H1 (cell line): ENCODE measurements at regions not wholly inside any gene's neighbourhood (a gene's known extent, or its start where the extent isn't known, plus 50 kb on each side); places are given as distances from the start of the nearest gene placed in this dataset.

Experiments
- CTCF ChIA-PET: fragments of 300-600 bp; sonication (Branson Sonifier 250); formaldehyde crosslinking; loops from one replicate; lab custom pipeline; 2021; ENCODE audit not compliant: partially characterized antibody; lab: Charles Lee
- POLR2A ChIA-PET: fragments of 300-600 bp; sonication (Branson Sonifier 250); formaldehyde crosslinking; loops from one replicate; lab custom pipeline; 2021; ENCODE audit warnings: inconsistent platforms; ENCODE audit not compliant: partially characterized antibody; lab: Charles Lee
- DNase-seq, 2 experiments: peaks; one replicate each; pipeline versions ENCODE4 v3.0.0 to v3.0.0-alpha.2; 2010 to 2022; ENCODE audit warnings: low spot score in 2 of 2, low read depth in 1 of 2, mixed read lengths in 1 of 2
- FAIRE-seq: peaks from 2 replicates; lab custom pipeline; 2011; peaks lifted over from hg19 to GRCh38; lab: Jason Lieb, UNC
- H2AFZ ChIP-seq: 2 replicates; pipeline ENCODE4 v1.8.1; 2012; ENCODE audit warnings: low read length, inconsistent platforms
- H2AK5ac ChIP-seq: 2 replicates; pipeline ENCODE4 v1.6.1; 2013; ENCODE audit warnings: low read depth, low read length
- H2BK120ac ChIP-seq: replicated peaks from 2 replicates; pipeline ENCODE3; 2013; ENCODE audit warnings: low read depth, low read length, inconsistent platforms
- H2BK12ac ChIP-seq: 2 replicates; pipeline ENCODE4 v1.6.1; 2013; ENCODE audit warnings: low read depth, low read length
- H2BK15ac ChIP-seq: 2 replicates; pipeline ENCODE4 v1.6.1; 2013; ENCODE audit warnings: low read length
- H2BK20ac ChIP-seq: 2 replicates; pipeline ENCODE4 v1.6.1; 2013; ENCODE audit warnings: low read length
- H2BK5ac ChIP-seq: 2 replicates; pipeline ENCODE4 v1.6.1; 2013; ENCODE audit warnings: low read depth, low read length
- H3K14ac ChIP-seq: 2 replicates; pipeline ENCODE4 v1.6.1; 2013; ENCODE audit warnings: inconsistent platforms; ENCODE audit not compliant: insufficient read length
- H3K18ac ChIP-seq: 2 replicates; pipeline ENCODE4 v1.6.1; 2013; ENCODE audit warnings: low read length; ENCODE audit errors: extremely low read depth
- H3K23ac ChIP-seq: 2 replicates; pipeline ENCODE4 v1.6.1; 2013; ENCODE audit warnings: inconsistent platforms; ENCODE audit not compliant: insufficient read length
- H3K23me2 ChIP-seq: 2 replicates; pipeline ENCODE4 v1.6.1; 2013; ENCODE audit warnings: low read depth, low read length
- H3K27ac ChIP-seq: 2 replicates; pipeline ENCODE4 v1.6.1; 2011; ENCODE audit warnings: low read depth, low read length, inconsistent platforms
- H3K27me3 ChIP-seq, 4 experiments: replicated peaks in 1 of 4; 1 replicate in 1 of 4; 2 replicates in 3 of 4; pipeline versions ENCODE4 v1.6.1 to v1.8.1; 2011 to 2013; ENCODE audit warnings: low read length in 3 of 4, mild to moderate bottlenecking in 3 of 4, inconsistent platforms in 2 of 4, mixed read lengths in 2 of 4, moderate library complexity in 1 of 4; ENCODE audit not compliant: control insufficient read depth in 3 of 4, insufficient read depth in 3 of 4; ENCODE audit errors: extremely low read depth in 1 of 4
- H3K36me3 ChIP-seq, 4 experiments: 2 replicates each; pipeline versions ENCODE4 v1.6.1 to v1.8.1; 2011 to 2013; ENCODE audit warnings: mild to moderate bottlenecking in 4 of 4, low read length in 3 of 4, moderate library complexity in 2 of 4, control low read depth in 1 of 4, inconsistent platforms in 1 of 4; ENCODE audit not compliant: insufficient read depth in 4 of 4, control insufficient read depth in 2 of 4
- H3K4ac ChIP-seq: replicated peaks from 2 replicates; pipeline ENCODE3; 2013; ENCODE audit warnings: low read length, low read depth, mixed read lengths, inconsistent platforms; ENCODE audit not compliant: insufficient read length
- H3K4me1 ChIP-seq, 4 experiments: replicated peaks in 1 of 4; 1 replicate in 1 of 4; 2 replicates in 3 of 4; pipeline versions ENCODE4 v1.6.1 to v1.8.1; 2011 to 2013; ENCODE audit warnings: low read length in 3 of 4, inconsistent platforms in 2 of 4, mixed read lengths in 1 of 4; ENCODE audit not compliant: insufficient read depth in 4 of 4, control insufficient read depth in 3 of 4
- H3K4me2 ChIP-seq, 2 experiments: 2 replicates each; pipeline versions ENCODE4 v1.6.1 to v1.8.1; 2011 to 2013; ENCODE audit warnings: low read depth in 2 of 2, low read length in 2 of 2, control low read depth in 1 of 2, inconsistent platforms in 1 of 2, mild to moderate bottlenecking in 1 of 2; ENCODE audit not compliant: insufficient read depth in 1 of 2
- H3K4me3 ChIP-seq, 4 experiments: fragments of 200-600, 300-600 bp in 1 of 4; sonication (generic), shearing (Covaris generic), sonication (Bioruptor Twin) in 1 of 4; 2 replicates each; pipeline versions ENCODE4 v1.5.1 to v1.8.1; 2011 to 2016; ENCODE audit warnings: low read length in 4 of 4, low read depth in 3 of 4, control low read depth in 2 of 4, inconsistent platforms in 2 of 4, mild to moderate bottlenecking in 2 of 4, mixed read lengths in 1 of 4, moderate library complexity in 1 of 4; ENCODE audit not compliant: insufficient read depth in 2 of 4; ENCODE audit errors: extremely low read depth in 1 of 4
- H3K56ac ChIP-seq: replicated peaks from 2 replicates; pipeline ENCODE3; 2013; ENCODE audit warnings: low read depth, mild to moderate bottlenecking, mixed read lengths, low read length, inconsistent platforms; ENCODE audit not compliant: insufficient read length
- H3K79me1 ChIP-seq: 2 replicates; pipeline ENCODE4 v1.6.1; 2013; ENCODE audit warnings: low read depth, low read length, control low read depth
- H3K79me2 ChIP-seq, 2 experiments: 2 replicates each; pipeline versions ENCODE4 v1.6.1 to v1.8.1; 2012 to 2013; ENCODE audit warnings: low read length in 2 of 2, mild to moderate bottlenecking in 2 of 2, inconsistent platforms in 1 of 2; ENCODE audit not compliant: insufficient read depth in 2 of 2, control insufficient read depth in 1 of 2
- H3K9ac ChIP-seq, 4 experiments: replicated peaks in 1 of 4; 1 replicate in 1 of 4; 2 replicates in 3 of 4; pipeline versions ENCODE4 v1.6.1 to v1.8.1; 2011 to 2013; ENCODE audit warnings: low read depth in 3 of 4, low read length in 3 of 4, control low read depth in 2 of 4, mild to moderate bottlenecking in 2 of 4, moderate library complexity in 2 of 4, inconsistent platforms in 1 of 4; ENCODE audit errors: extremely low read depth in 1 of 4
- H3K9me3 ChIP-seq, 2 experiments: 2 replicates each; pipeline versions ENCODE4 v1.6.1 to v1.8.1; 2012 to 2013; ENCODE audit warnings: mild to moderate bottlenecking in 2 of 2, moderate library complexity in 2 of 2, control low read depth in 1 of 2, inconsistent platforms in 1 of 2, low read depth in 1 of 2, low read length in 1 of 2, mixed read lengths in 1 of 2; ENCODE audit not compliant: insufficient read depth in 2 of 2
- H4K20me1 ChIP-seq, 2 experiments: replicated peaks in 1 of 2; 2 replicates each; pipeline versions ENCODE3 to v1.8.1; 2011 to 2013; ENCODE audit warnings: inconsistent platforms in 2 of 2, low read length in 2 of 2, mild to moderate bottlenecking in 1 of 2; ENCODE audit not compliant: insufficient read depth in 2 of 2, control insufficient read depth in 1 of 2
- H4K5ac ChIP-seq: 2 replicates; pipeline ENCODE4 v1.6.1; 2013; ENCODE audit warnings: low read length, low read depth, mixed read lengths, inconsistent platforms; ENCODE audit not compliant: insufficient read length
- H4K8ac ChIP-seq: 2 replicates; pipeline ENCODE4 v1.8.0; 2013; ENCODE audit warnings: mild to moderate bottlenecking, moderate library complexity, low read length, inconsistent platforms; ENCODE audit not compliant: insufficient read depth; ENCODE audit errors: extremely low read depth
- H4K91ac ChIP-seq: replicated peaks from 2 replicates; pipeline ENCODE3; 2013; ENCODE audit warnings: low read length, mixed read lengths, inconsistent platforms; ENCODE audit not compliant: insufficient read length
- CBX5 ChIP-seq: fragments of 300-800, 300-1000 bp; sonication (generic); IDR thresholded peaks from 2 replicates; pipeline ENCODE4 v1.7.1; 2016; ENCODE audit warnings: antibody characterized with exemption, low read length, low read depth
- CBX8 ChIP-seq: fragments of 300-800, 300-1000 bp; sonication (generic); IDR thresholded peaks from 2 replicates; pipeline ENCODE4 v1.7.1; 2016; ENCODE audit warnings: low read depth, low read length, borderline replicate concordance
- E2F6 ChIP-seq: IDR thresholded peaks from 2 replicates; pipeline ENCODE4 v1.6.1; 2012; ENCODE audit warnings: inconsistent platforms
- EP300 ChIP-seq, 2 experiments: IDR thresholded peaks; 1 replicate in 1 of 2; 2 replicates in 1 of 2; pipeline ENCODE4 v1.6.1; 2011 to 2012; ENCODE audit warnings: low read depth in 2 of 2, low read length in 2 of 2, mild to moderate bottlenecking in 2 of 2, borderline replicate concordance in 1 of 2, inconsistent platforms in 1 of 2, moderate library complexity in 1 of 2
- KDM1A ChIP-seq: fragments of 200-600, 300-600 bp; sonication (generic); IDR thresholded peaks from 2 replicates; pipeline ENCODE4 v1.7.1; 2016; ENCODE audit warnings: mild to moderate bottlenecking, low read length, borderline replicate concordance
- SP2 ChIP-seq: IDR thresholded peaks from 2 replicates; pipeline ENCODE4 v1.6.1; 2012; ENCODE audit warnings: mild to moderate bottlenecking, low read length, inconsistent platforms
- SUZ12 ChIP-seq: fragments of 200-600 bp; sonication (generic); IDR thresholded peaks from 2 replicates; pipeline ENCODE4 v1.6.1; 2012; ENCODE audit warnings: mild to moderate bottlenecking, inconsistent platforms, low read length, moderate library complexity, mixed read lengths
- TAF1 ChIP-seq: IDR thresholded peaks from 2 replicates; pipeline ENCODE4 v1.6.1; 2011; ENCODE audit warnings: mild to moderate bottlenecking, low read depth, low read length
- TCF12 ChIP-seq: IDR thresholded peaks from 2 replicates; pipeline ENCODE4 v1.6.1; 2011; ENCODE audit warnings: low read depth, mild to moderate bottlenecking, low read length
- WGBS, 2 experiments: shearing (Covaris generic) in 1 of 2; methylation state at CpG; one replicate each; pipeline versions ENCODE4 v1.1.6 to v1.1.7; 2013 to 2015; ENCODE audit warnings: low lambda C conversion rate in 2 of 2, mixed read lengths in 2 of 2, inconsistent platforms in 1 of 2, low coverage in 1 of 2, missing lambda C conversion rate in 1 of 2; ENCODE audit not compliant: insufficient replicate concordance in 2 of 2, insufficient coverage in 1 of 2, insufficient read length in 1 of 2; ENCODE audit errors: extremely low coverage in 1 of 2, missing lambda C conversion rate in 1 of 2; 5-methylcytosine and 5-hydroxymethylcytosine counted together
- TF ChIP-seq, protein P1 (sequence below): IDR thresholded peaks from 2 replicates; pipeline ENCODE4 v1.6.1; 2012; ENCODE audit warnings: inconsistent platforms

DNA sequence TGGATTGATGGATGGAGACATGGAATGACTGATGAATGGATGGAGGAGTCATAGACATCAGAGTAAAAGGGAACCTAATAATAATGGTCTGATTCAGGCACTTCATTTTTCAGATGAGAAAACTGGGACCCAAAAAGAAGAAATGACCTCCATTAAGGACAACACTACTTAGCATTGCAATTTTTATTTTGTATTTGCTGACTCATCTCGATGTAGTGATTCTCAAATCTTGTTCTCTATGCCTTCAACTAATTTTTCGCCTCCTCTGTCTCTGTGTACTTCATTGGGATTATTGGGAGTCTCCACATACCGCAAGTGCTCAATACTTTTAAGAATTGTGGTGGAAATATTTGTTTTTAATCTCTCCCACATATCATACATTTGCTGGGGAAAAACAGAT lies 446.2 kb upstream of the FSHR start:
- no peak overlapping the region for H2BK120ac ChIP-seq
- no peak overlapping the region for H4K5ac ChIP-seq
- DNase-seq = no peak
- no peaks in the 10 kb centered on the region for H3K79me1 ChIP-seq
- no peaks in the 10 kb centered on the region for H4K20me1 ChIP-seq
- H3K23ac ChIP-seq = no peak overlapping the region
- H3K4me1 ChIP-seq = no peaks in the 10 kb centered on the region
- 93% methylated on average over 3 of the region's 3 CpGs; no CpG with 5 or more reads in 1 of the 2 experiments for WGBS, 2 experiments
- no peak overlapping the region for H3K27ac ChIP-seq
- H4K91ac ChIP-seq = no peak overlapping the region
- ChIA-PET POLR2A (no interaction called here), CTCF (no interaction called here)
- H3K9me3 ChIP-seq = no peaks in the 10 kb centered on the region
- no peak overlapping the region for H2AFZ ChIP-seq
- H3K4me3 ChIP-seq = no peak overlapping the region
- no peak for FAIRE-seq
- H3K18ac ChIP-seq = no peak overlapping the region
- H3K56ac ChIP-seq = no peak overlapping the region
- no peak overlapping the region for H3K9ac ChIP-seq
- H3K27me3 ChIP-seq = no peaks in the 10 kb centered on the region
- no peak overlapping the region for H2AK5ac ChIP-seq
- no peak overlapping the region for H2BK5ac ChIP-seq
- H3K4me2 ChIP-seq = no peak overlapping the region
- no peak overlapping the region for H3K4ac ChIP-seq
- no peak overlapping the region for H2BK15ac ChIP-seq
- no peak overlapping the region for H2BK12ac ChIP-seq
- H3K23me2 ChIP-seq = no peaks in the 10 kb centered on the region
- no peak overlapping the region for H3K14ac ChIP-seq
- no peaks in the 10 kb centered on the region for H3K36me3 ChIP-seq
- no peak overlapping the region for H2BK20ac ChIP-seq
- no peak overlapping the region for H4K8ac ChIP-seq
- H3K79me2 ChIP-seq = no peaks in the 10 kb centered on the region
- TF ChIP-seq, protein P1, sequence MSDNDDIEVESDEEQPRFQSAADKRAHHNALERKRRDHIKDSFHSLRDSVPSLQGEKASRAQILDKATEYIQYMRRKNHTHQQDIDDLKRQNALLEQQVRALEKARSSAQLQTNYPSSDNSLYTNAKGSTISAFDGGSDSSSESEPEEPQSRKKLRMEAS = no peak
- no peak for TF ChIP-seq CBX8
- TF ChIP-seq SP2 = no peak
- no peak for TF ChIP-seq SUZ12
- TF ChIP-seq TCF12 = no peak
- TF ChIP-seq CBX5 = no peak
- no peak for TF ChIP-seq EP300 (IDR thresholded peaks at IDR 0.05; ENCODE audit: borderline replicate concordance in 1 of 2, low read depth in 2 of 2, low read length in 2 of 2)
- no peak for TF ChIP-seq TAF1
- no peak for TF ChIP-seq KDM1A
- no peak for TF ChIP-seq E2F6
